ENCODE measurements at regions not wholly inside any gene's neighbourhood (a gene's known extent, or its start where the extent isn't known, plus 50 kb on each side); places are given as distances from the start of the nearest gene placed in this dataset.

GRCh38 chr4:111209706-111210105 lies 586.8 kb upstream of the PITX2 start:
- TF ChIP-seq CTCF (optimal IDR thresholded peaks at IDR 0.05 in 1 of 3, IDR thresholded peaks at IDR 0.05 in 1 of 3, conservative IDR thresholded peaks at IDR 0.05 in 1 of 3; ENCODE audit: extremely low read depth in 1 of 3, insufficient read depth in 2 of 3, low read length in 3 of 3) (no peak), EZH2 (IDR thresholded peaks at IDR 0.05; ENCODE audit: low read length) (no peak)

Measured in keratinocyte (primary cell).